ENCODE measurements at regions not wholly inside any gene's neighbourhood (a gene's known extent, or its start where the extent isn't known, plus 50 kb on each side); places are given as distances from the start of the nearest gene placed in this dataset.

- H3K27me3 ChIP-seq (ENCODE audit: control insufficient read depth, low read length): peaks cover 15% of the 10 kb centered on the region
- no peaks in the 10 kb centered on the region for H3F3A ChIP-seq (ENCODE audit: control insufficient read depth, insufficient read depth)
- no peaks in the 10 kb centered on the region for H3K4me1 ChIP-seq (ENCODE audit: control insufficient read depth, low read length)
- H3K9me2 ChIP-seq (replicated peaks; ENCODE audit: control insufficient read depth, low read length): no peaks in the 10 kb centered on the region
- TF ChIP-seq, protein P1, sequence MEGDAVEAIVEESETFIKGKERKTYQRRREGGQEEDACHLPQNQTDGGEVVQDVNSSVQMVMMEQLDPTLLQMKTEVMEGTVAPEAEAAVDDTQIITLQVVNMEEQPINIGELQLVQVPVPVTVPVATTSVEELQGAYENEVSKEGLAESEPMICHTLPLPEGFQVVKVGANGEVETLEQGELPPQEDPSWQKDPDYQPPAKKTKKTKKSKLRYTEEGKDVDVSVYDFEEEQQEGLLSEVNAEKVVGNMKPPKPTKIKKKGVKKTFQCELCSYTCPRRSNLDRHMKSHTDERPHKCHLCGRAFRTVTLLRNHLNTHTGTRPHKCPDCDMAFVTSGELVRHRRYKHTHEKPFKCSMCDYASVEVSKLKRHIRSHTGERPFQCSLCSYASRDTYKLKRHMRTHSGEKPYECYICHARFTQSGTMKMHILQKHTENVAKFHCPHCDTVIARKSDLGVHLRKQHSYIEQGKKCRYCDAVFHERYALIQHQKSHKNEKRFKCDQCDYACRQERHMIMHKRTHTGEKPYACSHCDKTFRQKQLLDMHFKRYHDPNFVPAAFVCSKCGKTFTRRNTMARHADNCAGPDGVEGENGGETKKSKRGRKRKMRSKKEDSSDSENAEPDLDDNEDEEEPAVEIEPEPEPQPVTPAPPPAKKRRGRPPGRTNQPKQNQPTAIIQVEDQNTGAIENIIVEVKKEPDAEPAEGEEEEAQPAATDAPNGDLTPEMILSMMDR (IDR thresholded peaks at IDR 0.05; ENCODE audit: low read depth, low read length, poor library complexity, severe bottlenecking): no peak
- no peak for TF ChIP-seq EZH2phosphoT487 (IDR thresholded peaks at IDR 0.05; ENCODE audit: borderline replicate concordance, low read length)
- no peak overlapping the region for H3K4me3 ChIP-seq (ENCODE audit: low read length)
- no peaks in the 10 kb centered on the region for H3K9me3 ChIP-seq (ENCODE audit: control insufficient read depth, insufficient read depth, low read length)
- H3K36me3 ChIP-seq (ENCODE audit: control insufficient read depth, low read length): no peaks in the 10 kb centered on the region
- no peaks in the 10 kb centered on the region for H3K79me2 ChIP-seq (ENCODE audit: control insufficient read depth, low read length)
- no peak overlapping the region for H3K27ac ChIP-seq (ENCODE audit: low read depth, low read length)
- H3K4me2 ChIP-seq (ENCODE audit: low read length): no peak overlapping the region
- H4K20me1 ChIP-seq (ENCODE audit: control insufficient read depth, insufficient read depth, low read depth, low read length): no peaks in the 10 kb centered on the region
Observed at GRCh38 chr9:129481424-129481809, 139.5 kb downstream of the C9orf50 start.

- no peaks in the 10 kb centered on the region for H3K79me2 ChIP-seq (ENCODE audit: control insufficient read depth, low read length)
- no peak overlapping the region for H3K27ac ChIP-seq (ENCODE audit: low read depth, low read length)
- H3K9me2 ChIP-seq (replicated peaks; ENCODE audit: control insufficient read depth, low read length): no peaks in the 10 kb centered on the region
- H3K36me3 ChIP-seq (ENCODE audit: control insufficient read depth, low read length): no peaks in the 10 kb centered on the region
- no peak for TF ChIP-seq EZH2phosphoT487 (IDR thresholded peaks at IDR 0.05; ENCODE audit: borderline replicate concordance, low read length)
- TF ChIP-seq, protein P1 (IDR thresholded peaks at IDR 0.05; ENCODE audit: low read depth, low read length, poor library complexity, severe bottlenecking): no peak
- no peaks in the 10 kb centered on the region for H3K9me3 ChIP-seq (ENCODE audit: control insufficient read depth, insufficient read depth, low read length)
- no peaks in the 10 kb centered on the region for H3F3A ChIP-seq (ENCODE audit: control insufficient read depth, insufficient read depth)
- H3K27me3 ChIP-seq (ENCODE audit: control insufficient read depth, low read length): peaks cover 9% of the 10 kb centered on the region; the same call in 1 of the 2 replicates
- no peak overlapping the region for H3K4me3 ChIP-seq (ENCODE audit: low read length)
- H4K20me1 ChIP-seq (ENCODE audit: control insufficient read depth, insufficient read depth, low read depth, low read length): no peaks in the 10 kb centered on the region
- H3K4me1 ChIP-seq (ENCODE audit: control insufficient read depth, low read length): no peaks in the 10 kb centered on the region
- no peak overlapping the region for H3K4me2 ChIP-seq (ENCODE audit: low read length)
Observed at GRCh38 chr9:129480745-129481144, 140.2 kb downstream of the C9orf50 start.

DNA sequence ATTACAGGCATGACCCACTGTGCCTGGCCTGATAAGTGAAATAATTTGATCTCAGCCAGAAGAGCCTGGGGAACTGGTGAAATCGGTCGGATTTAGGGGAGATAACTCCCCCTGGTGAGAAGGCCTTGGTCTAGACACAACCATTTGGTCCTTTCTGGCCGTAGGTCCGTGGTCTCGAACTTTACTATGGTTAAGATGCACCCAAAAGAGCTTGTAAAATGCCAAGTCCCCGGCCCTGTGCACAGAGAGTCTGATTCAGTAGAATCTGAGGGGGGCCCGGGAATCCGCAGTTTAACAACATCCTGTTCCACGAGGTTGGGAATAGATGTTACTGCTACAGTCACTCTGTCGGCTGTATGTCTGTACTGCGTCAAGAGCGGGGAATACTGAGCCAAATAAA lies 140.7 kb downstream of the C9orf50 start:
- Histone ChIP-seq H3K4me2 (ENCODE audit: low read length) (no peak overlapping the region), H3K9me3 (ENCODE audit: control insufficient read depth, insufficient read depth, low read length) (no peaks in the 10 kb centered on the region), H3K27me3 (ENCODE audit: control insufficient read depth, low read length) (peaks cover 9% of the 10 kb centered on the region; the same call in 1 of the 2 replicates), H3F3A (ENCODE audit: control insufficient read depth, insufficient read depth) (no peaks in the 10 kb centered on the region), H3K27ac (ENCODE audit: low read depth, low read length) (no peak overlapping the region), H4K20me1 (ENCODE audit: control insufficient read depth, insufficient read depth, low read depth, low read length) (no peaks in the 10 kb centered on the region), H3K36me3 (ENCODE audit: control insufficient read depth, low read length) (no peaks in the 10 kb centered on the region), H3K4me1 (ENCODE audit: control insufficient read depth, low read length) (no peaks in the 10 kb centered on the region), H3K4me3 (ENCODE audit: low read length) (no peak overlapping the region), H3K9me2 (replicated peaks; ENCODE audit: control insufficient read depth, low read length) (no peaks in the 10 kb centered on the region), H3K79me2 (ENCODE audit: control insufficient read depth, low read length) (no peaks in the 10 kb centered on the region)
- TF ChIP-seq, protein P1 (IDR thresholded peaks at IDR 0.05; ENCODE audit: low read depth, low read length, poor library complexity, severe bottlenecking): no peak
- TF ChIP-seq EZH2phosphoT487 (IDR thresholded peaks at IDR 0.05; ENCODE audit: borderline replicate concordance, low read length): no peak

All from DOHH2 (cell line).